Epithelial cell of esophagus (primary cell): ENCODE measurements at regions not wholly inside any gene's neighbourhood (a gene's known extent, or its start where the extent isn't known, plus 50 kb on each side); places are given as distances from the start of the nearest gene placed in this dataset.

Source experiments
- DNase-seq: peaks from one replicate; pipeline ENCODE4 v3.0.0; 2010; ENCODE audit warnings: low read depth
- H3K4me3 ChIP-seq: 2 replicates; pipeline ENCODE4 v1.5.1; 2011; ENCODE audit warnings: mild to moderate bottlenecking, low read length, control low read depth
- CTCF ChIP-seq: IDR thresholded peaks from 2 replicates; pipeline ENCODE4 v1.5.1; 2011; ENCODE audit warnings: low read depth, mild to moderate bottlenecking, low read length, control low read depth, inconsistent platforms; ENCODE audit not compliant: insufficient read depth; ENCODE audit errors: missing control alignments

GRCh38 chr10:111539246-111539645 is 462.4 kb downstream of the ADRA2A start:
- H3K4me3 ChIP-seq, result no peak overlapping the region
- no peak for TF ChIP-seq CTCF
- no peak for DNase-seq

- no peak for DNase-seq
- no peak overlapping the region for H3K4me3 ChIP-seq
- no peak for TF ChIP-seq CTCF
Observed at GRCh38 chr10:111543854-111544253, 467.0 kb downstream of the ADRA2A start.

GRCh38 chr10:111545861-111546605 is 469.2 kb downstream of the ADRA2A start:
- TF ChIP-seq CTCF, result no peak
- no peak for DNase-seq
- H3K4me3 ChIP-seq, result no peak overlapping the region

- no peak for TF ChIP-seq CTCF
Observed at GRCh38 chr10:111548084-111548726, 471.4 kb downstream of the ADRA2A start.

GRCh38 chr10:111551001-111551400 is 474.2 kb downstream of the ADRA2A start:
- no peak for TF ChIP-seq CTCF

More at GRCh38 chr10:111548084-111548726, 471.4 kb downstream of the ADRA2A start:
- peak; percentile 6 for DNase-seq
- no peak overlapping the region for H3K4me3 ChIP-seq

GRCh38 chr10:111556666-111557065 is 479.8 kb downstream of the ADRA2A start:
- TF ChIP-seq CTCF, result no peak
- DNase-seq, result no peak

More at GRCh38 chr10:111551001-111551400, 474.2 kb downstream of the ADRA2A start:
- H3K4me3 ChIP-seq, result no peak overlapping the region
- DNase-seq, result no peak

More at GRCh38 chr10:111556666-111557065, 479.8 kb downstream of the ADRA2A start:
- no peak overlapping the region for H3K4me3 ChIP-seq
